GM13976 (cell line): ENCODE measurements at regions not wholly inside any gene's neighbourhood (a gene's known extent, or its start where the extent isn't known, plus 50 kb on each side); places are given as distances from the start of the nearest gene placed in this dataset.

Experiments used
- DNase-seq: peaks from one replicate; pipeline ENCODE4 v3.0.0; 2012; ENCODE audit warnings: low spot score
- in situ Hi-C: fragments of 300-500 bp; cut with MboI; formaldehyde crosslinking; loops from one replicate; pipeline ENCODE4 v1.12.0; 2022; ENCODE audit warnings: low sequenced_read_pairs, mixed read lengths, inconsistent platforms; ENCODE audit not compliant: unreplicated experiment
- TF ChIP-seq, protein P1 (sequence below): IDR thresholded peaks from 2 replicates; pipeline ENCODE4 v1.5.1; 2012; ENCODE audit warnings: borderline replicate concordance, mild to moderate bottlenecking; ENCODE audit not compliant: insufficient read depth; ENCODE audit errors: extremely low read depth, missing control alignments, control extremely low read depth

DNA sequence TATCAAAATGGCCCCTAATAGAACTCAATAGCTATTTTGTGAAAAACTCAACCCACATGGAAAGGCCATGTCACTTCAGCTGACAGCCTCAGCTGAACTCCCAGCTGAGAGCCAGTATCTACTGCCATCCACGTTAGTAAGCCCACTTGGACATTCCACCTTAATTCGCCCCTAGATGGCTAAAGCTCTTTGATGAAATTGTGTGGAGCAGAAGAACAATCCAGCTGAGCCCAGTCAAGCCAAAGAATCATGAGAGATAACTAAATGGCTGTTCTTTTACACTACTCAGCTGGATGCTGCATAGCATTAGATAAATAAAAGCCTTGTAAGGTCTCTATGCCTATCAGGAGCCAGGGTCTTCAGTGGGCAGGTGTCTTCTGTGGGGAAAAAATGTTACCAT lies 396.8 kb downstream of the AASDHPPT start:
- in situ Hi-C loops: no loop called here
- no peak for DNase-seq
- TF ChIP-seq, protein P1, sequence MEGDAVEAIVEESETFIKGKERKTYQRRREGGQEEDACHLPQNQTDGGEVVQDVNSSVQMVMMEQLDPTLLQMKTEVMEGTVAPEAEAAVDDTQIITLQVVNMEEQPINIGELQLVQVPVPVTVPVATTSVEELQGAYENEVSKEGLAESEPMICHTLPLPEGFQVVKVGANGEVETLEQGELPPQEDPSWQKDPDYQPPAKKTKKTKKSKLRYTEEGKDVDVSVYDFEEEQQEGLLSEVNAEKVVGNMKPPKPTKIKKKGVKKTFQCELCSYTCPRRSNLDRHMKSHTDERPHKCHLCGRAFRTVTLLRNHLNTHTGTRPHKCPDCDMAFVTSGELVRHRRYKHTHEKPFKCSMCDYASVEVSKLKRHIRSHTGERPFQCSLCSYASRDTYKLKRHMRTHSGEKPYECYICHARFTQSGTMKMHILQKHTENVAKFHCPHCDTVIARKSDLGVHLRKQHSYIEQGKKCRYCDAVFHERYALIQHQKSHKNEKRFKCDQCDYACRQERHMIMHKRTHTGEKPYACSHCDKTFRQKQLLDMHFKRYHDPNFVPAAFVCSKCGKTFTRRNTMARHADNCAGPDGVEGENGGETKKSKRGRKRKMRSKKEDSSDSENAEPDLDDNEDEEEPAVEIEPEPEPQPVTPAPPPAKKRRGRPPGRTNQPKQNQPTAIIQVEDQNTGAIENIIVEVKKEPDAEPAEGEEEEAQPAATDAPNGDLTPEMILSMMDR: no peak

DNA sequence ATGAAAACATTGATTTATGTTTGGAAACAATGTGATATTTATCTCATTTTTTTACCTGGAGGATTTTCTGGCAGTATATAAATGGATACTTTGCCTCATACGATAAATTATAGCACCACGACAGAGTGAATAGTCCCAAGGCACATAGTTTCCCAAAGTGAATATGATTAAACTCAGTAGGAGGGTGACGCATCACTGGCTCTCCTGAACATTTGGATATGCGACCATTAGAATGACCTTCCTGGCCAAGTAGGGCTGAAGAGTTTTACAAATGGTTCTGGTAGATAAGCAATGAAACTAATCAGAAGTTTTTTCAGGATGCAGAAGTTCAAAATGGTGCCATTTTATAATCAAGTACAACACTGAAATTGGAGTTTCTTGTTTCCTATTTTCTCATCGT lies 397.7 kb downstream of the AASDHPPT start:
- in situ Hi-C loops: no loop called here
- TF ChIP-seq, protein P1: no peak
- DNase-seq: no peak

DNA sequence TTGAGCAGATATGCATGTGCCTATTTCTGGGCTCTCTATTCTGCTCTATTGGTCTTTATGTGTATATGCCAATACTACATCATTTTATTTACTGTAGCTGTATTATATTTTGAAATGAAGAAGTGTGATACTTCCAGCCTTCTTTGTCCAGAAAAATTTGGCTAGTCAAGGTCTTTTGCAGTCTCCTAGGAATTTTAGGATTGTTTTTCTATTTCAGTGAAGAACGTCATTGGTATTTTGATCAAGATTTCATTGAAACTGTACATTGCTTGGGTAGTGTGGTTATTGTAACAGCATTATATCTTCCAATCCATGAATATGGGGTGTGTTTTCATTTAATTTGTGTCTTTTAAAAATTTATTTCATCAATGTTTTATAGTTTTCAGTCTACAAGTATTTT lies 400.3 kb downstream of the AASDHPPT start:
- TF ChIP-seq, protein P1: no peak
- in situ Hi-C loops: no loop called here
- no peak for DNase-seq

DNA sequence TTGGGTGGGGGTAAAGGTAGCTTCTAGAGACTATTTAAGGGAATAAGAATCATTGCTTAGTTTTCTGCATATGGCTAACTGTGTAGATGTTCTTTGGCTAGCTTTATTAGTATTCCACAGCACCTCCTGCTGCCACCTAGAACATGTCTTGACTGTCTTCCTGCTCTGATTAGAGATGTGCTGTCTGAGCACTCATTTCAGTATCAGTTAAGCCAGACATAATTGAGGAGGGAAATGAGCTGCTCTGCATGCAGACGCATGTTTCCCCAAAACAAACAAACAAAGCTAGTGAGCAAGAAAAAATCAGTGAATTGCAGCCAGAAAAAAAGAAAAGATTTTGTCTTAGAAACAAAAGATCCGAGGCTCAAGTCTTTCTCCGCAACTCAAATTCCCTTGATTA lies 402.2 kb downstream of the AASDHPPT start:
- in situ Hi-C loops: no loop called here
- TF ChIP-seq, protein P1: no peak
- DNase-seq: no peak

DNA sequence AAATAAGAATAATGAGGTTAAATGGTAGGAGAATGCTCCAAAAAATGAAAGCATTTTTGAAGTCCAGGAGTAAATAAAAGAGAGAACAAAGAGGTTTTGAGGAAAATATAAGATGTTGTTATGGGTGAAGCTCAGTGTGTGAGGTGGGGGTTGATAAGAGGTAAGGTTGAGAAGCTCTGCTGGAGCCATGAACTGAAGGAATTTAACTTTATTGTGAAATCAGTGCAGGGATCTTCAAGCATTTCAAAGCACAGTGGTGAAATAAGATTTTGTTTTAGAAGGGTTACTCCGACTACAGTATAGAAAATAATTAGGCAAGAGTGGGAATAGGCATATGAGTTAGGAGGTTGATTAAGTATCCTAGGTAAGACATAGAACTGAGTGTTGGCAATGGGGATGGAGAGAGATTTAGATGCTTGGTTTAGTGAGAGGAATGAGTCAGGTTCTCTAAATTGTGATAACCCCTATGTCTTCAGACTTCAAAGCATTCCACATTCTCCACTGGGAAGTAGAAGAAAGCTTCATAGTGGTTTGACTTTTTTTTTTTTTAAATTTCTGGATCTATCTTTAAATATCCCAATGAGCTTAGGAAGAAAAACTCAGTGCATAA lies 403.2 kb downstream of the AASDHPPT start:
- no peak for DNase-seq
- TF ChIP-seq, protein P1: no peak
- in situ Hi-C loops: no loop called here

DNA sequence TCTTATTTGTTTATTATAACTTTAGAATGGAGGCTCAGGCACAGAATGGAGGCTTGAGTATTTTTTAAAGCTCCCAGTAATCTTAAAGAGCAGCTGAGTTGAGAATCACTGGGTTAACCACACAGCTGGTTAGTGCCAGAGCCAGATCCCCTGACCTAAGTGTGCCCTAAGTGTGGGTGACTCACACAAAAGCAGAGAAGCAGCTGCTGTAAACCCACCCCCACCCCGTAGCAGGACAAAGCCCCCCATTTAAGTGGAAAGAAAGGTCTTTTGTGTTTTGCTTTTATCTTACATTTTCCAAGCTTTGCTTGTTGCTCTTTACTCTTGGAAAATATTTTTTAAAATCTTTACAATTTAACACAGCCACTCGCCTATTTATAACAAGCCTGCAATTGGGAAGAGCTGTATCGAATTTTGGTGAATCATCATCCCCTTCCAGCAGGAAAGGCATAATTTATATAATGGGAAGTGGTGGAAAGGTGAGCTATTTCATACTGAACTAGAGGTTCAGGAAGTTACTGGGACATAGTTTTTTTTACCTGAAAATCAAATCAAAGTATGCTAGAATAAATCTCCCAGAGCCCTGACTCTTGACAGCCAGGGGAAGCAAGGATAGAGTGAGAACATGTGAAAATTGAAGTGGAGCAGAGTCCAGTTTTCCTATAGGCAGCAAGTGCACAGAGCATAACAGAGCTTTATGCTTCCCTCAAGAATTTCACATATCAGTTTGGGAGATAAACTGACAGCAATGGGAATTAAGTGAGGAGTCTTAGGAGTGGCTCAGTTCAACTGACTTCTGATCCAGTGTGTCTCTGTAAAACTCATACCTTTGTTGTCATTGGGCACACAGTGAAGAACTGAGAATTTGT lies 405.7 kb downstream of the AASDHPPT start:
- DNase-seq: no peak
- in situ Hi-C loops: no loop called here
- TF ChIP-seq, protein P1: no peak
